ENCODE measurements at regions not wholly inside any gene's neighbourhood (a gene's known extent, or its start where the extent isn't known, plus 50 kb on each side); places are given as distances from the start of the nearest gene placed in this dataset.
"Not testable (repeated sequence)": the region's sequence is repeated elsewhere in the genome, so short reads cannot be mapped to it uniquely, and the experiment has no call there.

DNA sequence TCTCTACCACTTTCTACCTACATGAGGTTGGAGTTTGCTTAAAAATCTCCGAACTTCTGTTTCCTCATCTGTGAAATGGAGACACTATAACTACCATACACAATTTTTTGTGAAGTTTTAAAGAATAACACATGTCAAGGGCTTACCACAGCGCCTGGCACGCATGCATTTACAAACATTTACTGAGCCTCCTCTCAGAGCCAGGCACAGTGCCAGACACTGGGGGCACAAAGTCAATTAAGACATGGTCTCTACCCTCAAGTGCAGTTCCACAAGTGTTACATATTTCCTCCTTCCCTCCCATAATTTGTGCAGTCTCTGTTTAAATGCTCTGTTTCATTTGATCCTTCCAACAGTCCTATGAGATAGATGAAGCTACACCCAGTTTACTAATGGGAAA lies 356.4 kb upstream of the ESRRG start:
- DNase-seq, result no peak

DNA sequence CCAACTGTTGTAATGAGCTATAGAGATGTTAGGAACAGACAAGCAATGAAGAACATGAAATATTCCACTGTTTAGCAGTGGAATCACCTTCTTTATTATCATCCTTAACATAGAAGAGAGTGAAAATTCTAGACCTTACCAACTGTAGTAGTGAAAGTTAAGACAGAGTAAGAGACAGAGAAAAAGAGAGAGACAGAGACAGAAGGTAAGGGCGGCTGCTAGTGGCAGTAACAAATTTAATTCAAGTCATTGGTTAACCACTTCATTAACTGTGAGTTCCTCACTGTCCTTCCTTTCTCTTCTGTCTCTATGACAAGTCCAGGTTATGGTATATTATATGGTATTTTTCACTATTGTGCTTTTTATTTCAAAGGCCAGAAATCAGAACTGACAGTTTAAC lies 355.7 kb upstream of the ESRRG start:
- no peak for DNase-seq

DNA sequence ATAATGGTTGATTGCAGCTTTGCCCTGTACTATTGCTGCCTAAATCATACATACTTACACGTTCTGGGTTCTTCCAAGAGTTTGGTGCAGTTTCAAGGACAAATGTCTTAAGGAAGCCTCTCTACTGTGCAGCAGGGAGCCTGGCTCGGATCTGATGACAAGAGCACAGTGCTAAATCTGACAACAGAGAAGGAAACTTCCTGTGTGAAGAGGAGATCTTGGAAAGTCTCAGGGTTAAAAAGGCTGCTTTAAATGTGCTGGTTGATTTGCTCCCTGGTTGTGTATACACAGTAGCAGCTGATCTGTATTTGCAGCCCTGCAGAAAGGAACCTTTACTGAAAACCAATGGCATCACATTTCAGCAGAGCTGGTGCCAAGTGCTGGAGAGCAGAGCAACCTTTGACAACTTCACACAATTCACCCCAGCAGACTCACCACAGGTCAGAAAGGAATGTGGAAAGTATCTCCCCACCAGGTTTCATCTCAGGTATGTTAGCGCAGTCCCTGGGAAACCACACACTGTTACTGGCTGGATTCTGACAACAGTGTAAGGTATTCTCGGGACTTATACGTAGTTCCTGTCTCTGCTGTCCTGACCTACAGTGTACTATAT lies 355.0 kb upstream of the ESRRG start:
- no peak for DNase-seq

DNA sequence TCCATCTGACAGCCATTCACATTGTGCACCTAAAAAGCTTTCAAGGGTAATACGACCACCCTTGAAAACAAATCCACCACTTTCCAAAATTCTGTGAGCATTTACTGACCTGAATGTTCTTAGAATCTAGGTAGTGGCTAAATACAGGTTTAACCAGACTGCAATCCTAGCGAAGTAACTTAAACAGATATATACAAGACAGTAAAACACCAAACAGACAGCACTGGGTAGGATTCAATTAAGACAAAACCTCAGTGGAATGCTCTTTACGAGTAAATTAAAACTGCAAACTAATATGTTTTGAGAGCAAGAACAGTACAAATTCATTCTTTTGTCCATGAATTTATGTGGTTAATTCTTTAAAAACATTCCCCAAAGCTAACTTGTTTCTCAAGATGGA lies 354.2 kb upstream of the ESRRG start:
- DNase-seq, result no peak

DNA sequence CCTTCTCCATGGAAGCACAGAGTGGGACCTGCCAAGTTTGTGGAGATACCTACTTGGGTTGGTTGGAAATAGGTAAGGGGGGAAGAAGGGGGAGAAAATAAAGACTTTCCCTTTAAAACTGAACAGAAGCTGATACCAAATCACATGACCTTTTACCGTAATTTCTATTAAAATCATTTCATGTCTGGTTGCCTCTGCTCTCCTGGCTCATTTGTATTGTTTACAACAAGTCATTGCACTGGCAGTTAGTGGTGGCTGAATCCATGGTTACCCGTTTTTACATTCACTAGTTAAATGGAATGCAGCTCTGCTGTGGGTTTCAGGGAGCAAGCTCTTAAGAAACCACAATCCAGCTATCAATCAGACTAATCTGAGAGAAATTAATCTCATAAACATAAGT lies 353.7 kb upstream of the ESRRG start:
- DNase-seq, result peak; percentile 28

DNA sequence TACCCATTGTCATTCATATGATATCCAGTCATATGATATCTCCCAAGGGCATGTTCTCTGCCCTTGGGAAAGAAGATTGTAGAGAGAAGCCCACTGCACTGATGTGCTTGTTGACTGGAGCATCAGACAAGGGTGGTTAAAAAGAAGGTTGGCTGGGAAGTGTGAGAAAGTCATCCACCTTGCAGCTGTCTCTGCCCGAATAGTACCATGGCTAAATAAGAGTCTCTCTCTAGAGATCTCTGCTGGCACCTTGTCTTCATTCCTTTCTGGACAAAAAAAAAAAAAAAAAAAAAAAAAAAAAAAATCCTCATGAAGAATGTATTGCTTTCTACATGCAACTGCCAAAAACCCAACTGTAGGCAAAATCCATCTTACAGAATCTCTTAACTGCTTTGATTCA lies 349.7 kb upstream of the ESRRG start:
- DNase-seq, result no peak

DNA sequence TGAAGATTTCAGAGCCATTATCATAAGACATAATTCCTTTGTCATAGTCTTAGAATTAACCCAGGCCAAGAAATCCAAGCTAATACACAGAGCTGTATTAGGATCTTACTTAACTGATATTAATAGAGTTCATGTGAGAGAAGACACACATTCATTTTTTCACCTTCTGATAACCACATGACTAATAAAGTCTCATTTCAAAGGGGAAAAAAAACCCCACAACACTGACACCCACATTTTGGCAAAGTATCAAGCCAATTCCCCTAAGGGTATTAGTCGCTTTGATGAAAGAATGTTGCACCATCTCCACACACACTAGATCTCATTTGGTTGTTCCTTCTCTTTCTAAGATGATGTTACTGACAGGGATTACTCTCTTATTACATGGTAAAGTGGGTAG lies 344.4 kb upstream of the ESRRG start:
- DNase-seq, result no peak

DNA sequence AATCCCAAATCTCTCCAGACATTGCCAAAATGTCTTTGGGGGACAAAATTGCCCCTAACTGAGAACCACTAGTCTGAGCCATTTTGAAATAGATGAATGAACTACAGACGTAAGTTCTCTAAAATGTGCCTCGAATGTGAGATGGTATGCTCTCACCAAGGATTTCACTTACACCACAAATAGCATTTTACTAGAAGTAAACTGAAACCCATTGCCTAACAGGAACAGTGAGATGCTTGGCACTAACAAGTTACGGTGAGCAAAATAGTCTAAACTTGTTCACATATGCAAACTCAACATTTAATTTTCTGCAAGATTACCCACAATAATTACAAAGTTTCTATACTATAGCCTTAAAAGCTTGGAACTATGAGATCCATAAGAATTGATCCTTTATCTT lies 343.6 kb upstream of the ESRRG start:
- DNase-seq, result no peak

DNA sequence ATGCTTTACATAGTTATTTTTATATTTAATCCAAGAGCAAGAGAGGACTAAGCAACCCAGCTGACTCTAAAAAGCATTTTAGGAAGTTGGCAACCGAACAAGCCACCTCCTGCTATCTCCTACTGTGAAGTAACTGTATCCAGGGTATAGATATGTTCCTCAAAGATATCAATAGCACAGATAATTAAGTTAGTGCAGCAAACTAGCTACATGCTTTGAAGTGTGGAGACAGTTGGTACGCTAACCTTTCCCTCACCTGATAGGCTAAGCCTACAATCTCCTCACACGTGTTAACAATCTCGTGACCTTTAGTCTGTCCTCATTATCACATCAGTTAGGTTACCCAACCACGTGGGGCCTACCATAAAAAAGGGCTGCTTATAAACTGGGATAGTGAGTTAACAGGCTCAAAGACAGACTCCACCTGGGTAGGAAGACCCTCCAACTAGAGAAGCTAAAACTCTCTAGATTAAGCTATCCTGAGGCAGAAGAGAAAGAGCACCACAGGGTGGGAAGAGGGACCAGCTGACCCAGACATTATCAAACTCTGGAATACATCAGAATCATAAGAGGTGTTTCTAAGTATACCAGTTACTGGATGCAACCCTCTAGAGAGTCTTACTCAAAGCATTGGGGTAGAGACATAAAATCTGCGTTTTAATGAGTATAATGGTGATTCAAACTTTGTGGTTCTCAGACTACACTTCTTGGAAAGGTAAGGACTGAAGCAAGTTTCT lies 340.1 kb upstream of the ESRRG start:
- no peak for DNase-seq

DNA sequence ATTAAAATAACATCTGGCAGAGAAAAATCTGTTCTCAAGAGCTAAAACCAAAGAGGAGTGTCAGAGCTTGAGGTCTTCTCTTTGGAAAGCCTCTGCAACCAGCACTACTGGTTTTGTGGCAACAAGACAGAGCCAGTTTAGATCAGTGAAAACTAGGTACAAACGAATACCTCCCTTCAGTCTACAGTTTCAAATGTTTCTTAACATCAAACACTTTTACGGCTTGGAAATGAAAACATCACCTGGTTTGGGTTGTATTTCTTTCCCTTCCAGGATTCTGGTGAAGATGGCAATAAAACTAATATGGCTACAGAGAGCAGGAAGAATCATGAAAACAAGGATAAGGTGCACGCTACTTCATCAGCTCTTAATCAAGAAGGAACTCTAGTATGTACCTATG lies 339.4 kb upstream of the ESRRG start:
- no peak for DNase-seq

DNA sequence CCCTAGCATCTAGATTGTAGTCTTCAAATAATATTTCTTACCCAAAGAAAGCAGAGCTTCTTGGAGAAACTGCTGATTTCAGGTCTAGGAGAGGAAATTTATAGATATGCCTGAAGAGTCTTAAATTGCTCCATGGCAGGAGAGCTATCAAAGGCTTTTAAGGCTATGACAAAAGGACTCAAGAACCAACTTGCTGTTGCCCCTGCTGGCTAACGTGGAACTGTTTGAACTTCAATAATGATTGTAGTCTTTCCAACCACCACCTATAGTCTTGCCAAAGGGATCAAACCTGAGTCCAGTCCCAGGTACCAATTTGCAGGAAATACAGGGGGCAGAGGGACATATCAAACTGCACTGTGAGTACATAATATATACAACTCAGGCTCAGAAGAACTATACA lies 336.2 kb upstream of the ESRRG start:
- DNase-seq, result no peak

DNA sequence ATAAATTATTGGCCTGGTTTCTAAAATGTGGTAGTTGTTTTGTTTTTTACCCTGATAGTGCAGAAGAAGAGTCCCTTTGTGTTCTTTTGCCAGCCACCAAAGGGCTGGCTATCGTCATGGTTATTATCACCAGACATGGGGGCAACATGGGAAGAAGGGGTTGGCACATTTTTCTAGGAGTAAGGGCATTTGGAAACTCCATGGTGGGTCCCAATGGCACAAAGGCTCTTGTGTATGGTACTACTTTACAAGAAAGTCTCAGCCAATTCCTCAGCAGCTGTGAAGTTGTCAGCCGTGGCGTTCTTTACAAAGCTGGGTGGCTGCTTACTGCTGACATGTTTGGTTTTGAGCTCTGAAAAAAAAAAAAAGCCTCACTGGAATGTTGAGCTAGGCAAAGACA lies 330.4 kb upstream of the ESRRG start:
- no peak for DNase-seq

DNA sequence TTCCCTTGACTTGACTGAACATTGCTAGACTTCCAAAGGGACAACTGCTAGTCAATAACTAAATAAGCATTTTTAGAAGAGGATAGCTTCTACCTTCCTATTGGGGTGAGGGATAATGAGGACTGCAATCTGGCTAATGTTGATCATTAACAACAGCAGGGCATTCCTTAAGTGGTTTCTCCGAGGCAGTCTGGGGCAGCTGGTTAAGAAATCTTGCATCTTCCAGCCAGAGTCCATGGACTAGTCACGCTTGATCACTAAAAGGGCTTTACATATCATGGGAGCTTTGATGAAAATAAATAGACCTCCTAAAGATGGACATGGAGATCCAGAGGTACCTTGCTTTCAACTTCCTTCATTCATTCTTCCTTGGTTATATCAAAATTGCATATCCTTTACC lies 329.4 kb upstream of the ESRRG start:
- no peak for DNase-seq

DNA sequence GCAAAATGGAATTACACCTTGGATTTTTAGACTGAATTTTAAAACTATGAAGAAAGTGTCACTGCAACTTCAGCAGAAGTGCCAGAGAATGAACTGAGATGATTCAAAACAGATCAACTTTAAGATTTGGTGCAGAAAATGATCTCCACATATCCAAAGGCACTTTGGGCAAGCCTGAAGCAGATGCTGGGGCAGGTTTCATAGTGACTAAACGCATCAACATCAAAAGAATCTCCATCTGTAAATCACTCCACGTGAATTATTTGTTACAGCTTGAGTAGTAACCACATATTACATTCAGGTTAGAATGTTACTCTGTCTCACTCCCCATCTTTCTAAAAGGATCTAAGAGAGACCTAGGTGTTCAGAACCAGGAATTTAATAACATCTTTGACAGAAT lies 329.0 kb upstream of the ESRRG start:
- DNase-seq, result no peak

DNA sequence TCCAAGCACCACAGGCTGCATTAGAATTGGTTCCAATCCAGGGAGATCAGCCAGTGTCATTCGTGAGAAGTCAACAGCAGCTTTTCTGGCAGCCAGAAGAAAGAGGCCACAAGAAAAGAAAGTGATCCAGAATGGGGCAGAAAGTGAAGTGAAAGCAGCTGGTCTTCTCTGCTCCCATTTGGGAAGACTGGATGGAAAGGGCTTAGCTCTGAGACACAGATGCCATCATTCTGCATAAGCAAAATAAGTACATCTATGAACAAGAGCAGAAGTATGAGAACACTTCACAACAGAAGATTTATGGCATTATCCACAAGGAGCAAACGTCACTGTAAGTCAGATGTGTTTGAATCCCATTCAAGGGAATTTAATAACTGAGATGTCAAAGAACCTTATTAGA lies 326.5 kb upstream of the ESRRG start:
- DNase-seq, result no peak

DNA sequence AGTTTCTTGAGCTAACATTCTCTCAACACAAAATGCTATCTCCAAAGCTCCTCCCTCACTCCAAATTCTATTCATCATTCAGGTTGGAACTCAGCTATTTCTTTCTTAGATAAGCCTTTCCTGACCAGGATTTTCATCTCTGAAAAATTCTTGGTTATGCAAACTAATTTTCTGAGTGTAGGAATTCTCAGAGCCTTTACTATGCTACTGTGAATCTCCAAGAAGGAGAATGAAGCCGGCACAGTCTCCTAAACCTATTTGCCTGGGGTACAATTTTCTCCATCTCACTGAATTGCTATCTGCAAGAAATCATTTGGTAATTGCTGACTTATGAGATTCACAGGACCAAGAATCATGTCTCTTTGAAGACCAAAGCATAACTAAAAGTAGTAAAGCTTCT lies 325.9 kb upstream of the ESRRG start:
- DNase-seq, result no peak

DNA sequence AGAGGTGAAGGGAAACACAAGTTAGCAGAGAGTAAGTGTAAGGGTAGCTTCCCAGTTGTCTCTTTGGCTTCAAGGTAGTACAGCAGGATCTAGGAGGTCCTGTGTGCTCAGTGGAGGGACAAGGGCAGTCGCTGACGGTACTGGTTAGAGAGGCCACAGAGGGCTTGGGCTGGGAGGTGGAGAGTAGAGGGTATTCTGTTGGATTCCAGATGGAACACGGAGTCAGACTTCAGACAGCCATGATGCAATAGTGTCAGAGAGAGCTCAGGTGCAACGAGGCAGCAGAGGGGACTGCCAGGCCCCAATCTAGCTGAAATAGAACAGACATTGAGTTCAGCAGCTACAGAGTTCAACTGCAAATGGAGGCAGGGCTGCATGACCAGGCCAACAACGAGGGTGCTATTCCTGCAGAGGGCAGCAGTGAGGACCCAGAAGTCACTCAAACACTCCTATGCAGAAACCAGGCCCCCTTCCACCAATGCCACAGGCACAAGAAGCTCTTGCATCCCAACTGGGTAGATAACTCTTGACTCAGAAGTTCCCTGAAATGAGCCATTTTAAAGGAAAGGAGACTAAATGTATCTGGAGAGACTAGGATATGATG lies 325.0 kb upstream of the ESRRG start:
- DNase-seq, result no peak

DNA sequence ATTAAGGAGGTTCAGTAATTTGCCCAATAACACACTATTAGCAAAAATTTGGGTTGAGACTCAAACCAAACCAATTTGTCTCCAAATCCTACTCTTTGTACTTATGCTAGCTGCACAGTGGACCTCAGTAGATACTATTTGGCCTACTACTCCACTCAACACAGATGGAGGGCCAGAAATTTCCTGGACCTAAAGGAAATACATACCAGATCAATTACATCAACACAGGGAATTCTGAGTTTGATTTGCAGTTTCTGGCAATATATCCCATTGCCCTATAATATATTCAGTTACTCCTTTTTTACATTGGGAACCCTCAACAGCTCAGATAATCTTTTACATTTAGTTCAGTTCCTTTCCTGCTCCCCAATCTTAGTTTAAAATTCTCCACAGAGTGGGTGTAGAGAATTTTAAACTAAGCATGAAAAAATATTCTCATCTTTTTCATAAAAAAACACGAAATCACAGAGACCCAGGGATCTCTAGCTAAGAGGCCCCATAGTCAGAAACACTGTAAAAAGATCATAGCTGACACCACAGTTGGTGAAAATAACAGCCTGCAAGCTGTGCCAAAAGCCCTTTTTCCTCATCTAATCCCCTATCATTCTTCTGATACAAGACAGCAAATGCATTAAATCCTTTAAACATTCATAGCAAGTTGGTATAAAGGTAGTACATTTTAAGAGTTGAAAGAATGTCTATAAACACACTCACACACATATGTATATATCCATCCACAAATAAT lies 317.7 kb upstream of the ESRRG start:
- DNase-seq, result peak; percentile 32

DNA sequence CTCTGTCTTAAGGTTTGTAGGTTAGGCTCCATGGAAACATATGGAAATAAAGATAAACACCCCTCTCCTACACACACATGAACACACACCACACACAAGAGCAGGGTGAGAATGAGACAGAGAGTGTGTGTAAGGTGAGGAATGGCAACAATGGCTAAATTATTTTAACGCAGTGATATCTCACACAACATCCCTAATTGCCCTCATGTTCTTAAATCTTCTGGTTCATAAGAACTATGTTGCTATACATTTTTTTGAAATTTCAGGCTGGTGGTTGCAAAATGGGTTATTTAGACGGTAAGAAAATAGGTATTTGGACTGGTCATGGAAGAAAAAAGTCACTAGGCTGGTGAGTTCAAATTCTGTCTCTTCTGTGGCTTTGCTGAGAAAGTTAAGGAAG lies 316.7 kb upstream of the ESRRG start:
- no peak for DNase-seq

DNA sequence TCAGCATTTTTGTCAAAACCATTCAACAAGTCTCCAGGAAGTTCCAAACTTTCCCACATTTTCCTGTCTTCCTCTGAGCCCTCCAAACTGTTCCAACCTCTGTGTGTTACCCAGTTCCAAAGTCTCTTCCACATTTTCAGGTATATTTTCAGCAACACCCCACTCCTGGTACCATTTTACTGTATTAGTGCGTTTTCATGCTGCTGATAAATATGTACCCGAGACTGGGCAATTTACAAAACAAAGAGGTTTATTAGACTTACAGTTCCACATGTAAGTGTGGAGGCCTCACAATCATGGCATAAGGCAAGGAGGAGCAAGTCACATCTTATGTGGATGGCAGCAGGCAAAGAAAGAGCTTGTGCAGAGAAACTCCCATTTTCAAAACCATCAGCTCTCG lies 315.9 kb upstream of the ESRRG start:
- not testable (repeated sequence) for DNase-seq

DNA sequence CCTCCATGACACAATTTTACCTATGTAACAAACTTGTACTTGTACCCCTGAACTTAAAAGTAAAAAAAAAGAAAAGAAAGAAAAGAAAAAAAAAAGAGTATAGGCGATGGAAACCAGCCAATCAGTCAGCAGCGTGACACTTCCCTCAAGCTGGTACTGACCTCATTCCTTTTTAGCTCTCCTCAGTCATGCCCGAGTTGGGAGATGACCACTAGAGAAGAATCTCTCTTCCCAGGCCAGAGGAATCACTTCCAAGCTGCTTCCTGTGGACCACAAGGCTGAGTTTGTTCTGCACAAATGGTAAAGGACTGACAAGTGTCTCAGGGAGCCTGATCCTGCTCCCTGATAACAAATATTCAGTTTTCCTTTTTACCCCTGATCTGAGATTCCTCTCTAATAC lies 313.5 kb upstream of the ESRRG start:
- DNase-seq, result no peak

DNA sequence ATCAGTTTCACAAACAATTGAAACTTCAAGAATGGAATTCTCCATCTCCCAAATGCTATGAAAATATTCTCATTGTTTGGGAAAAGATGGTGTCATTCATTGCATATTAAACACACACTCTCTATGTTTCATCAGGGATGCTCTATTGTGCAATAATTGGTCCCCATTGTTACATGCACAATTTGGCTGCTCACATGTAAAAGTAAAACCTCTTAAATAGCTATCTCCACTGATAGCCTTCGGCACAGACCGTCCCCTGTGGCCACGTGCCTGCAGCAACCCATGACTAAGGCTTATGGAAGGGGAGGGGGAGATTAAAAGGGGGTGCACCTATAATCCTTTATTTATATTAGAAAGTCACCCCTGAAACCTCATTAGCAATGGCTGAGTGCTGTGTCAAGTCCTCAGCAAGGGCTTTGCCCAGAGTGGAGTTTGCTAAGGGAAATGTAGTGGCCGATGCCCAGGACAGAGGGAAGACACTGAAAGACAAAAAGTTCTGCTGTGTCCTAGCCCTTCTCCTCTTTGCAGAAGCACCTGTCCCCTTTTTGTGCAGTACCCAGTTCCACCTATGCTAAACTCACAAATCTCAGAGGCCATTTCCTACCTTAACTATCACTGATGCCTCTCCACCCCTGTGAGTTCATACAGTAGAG lies 309.6 kb upstream of the ESRRG start:
- no peak for DNase-seq
